ENCODE measurements at regions not wholly inside any gene's neighbourhood (a gene's known extent, or its start where the extent isn't known, plus 50 kb on each side); places are given as distances from the start of the nearest gene placed in this dataset.

- TF ChIP-seq CTCF (conservative IDR thresholded peaks at IDR 0.05; ENCODE audit: low read depth, low read length), result no peak
- no peak for TF ChIP-seq EZH2phosphoT487 (IDR thresholded peaks at IDR 0.05; ENCODE audit: borderline replicate concordance, low read length)
Measured at GRCh38 chr17:51555153-51555552, 294.8 kb downstream of the UTP18 start.
